GM23338 (cell line): ENCODE measurements at regions not wholly inside any gene's neighbourhood (a gene's known extent, or its start where the extent isn't known, plus 50 kb on each side); places are given as distances from the start of the nearest gene placed in this dataset.

ENCODE experiments used
- CREB1 ChIP-seq: fragments of 250-450 bp; sonication (Bioruptor Pico); IDR thresholded peaks from 2 replicates; pipeline ENCODE4 v1.5.0; 2020; ENCODE audit warnings: low read depth, mild to moderate bottlenecking, moderate library complexity
- EZH2 ChIP-seq: fragments of 200-600 bp; sonication (generic); IDR thresholded peaks from one replicate; pipeline ENCODE4 v1.8.0; 2017; ENCODE audit warnings: antibody characterized with exemption, mild to moderate bottlenecking, low read depth; ENCODE audit not compliant: unreplicated experiment
- EZH2phosphoT487 ChIP-seq: fragments of 200-600 bp; sonication (generic); IDR thresholded peaks from one replicate; pipeline ENCODE4 v1.8.1; 2018; ENCODE audit warnings: antibody characterized with exemption; ENCODE audit not compliant: unreplicated experiment
- JUNB ChIP-seq: IDR thresholded peaks from one replicate; pipeline ENCODE4 v1.6.1; 2016; ENCODE audit warnings: antibody characterized with exemption; ENCODE audit not compliant: unreplicated experiment
- NANOG ChIP-seq: IDR thresholded peaks from 2 replicates; pipeline ENCODE4 v1.6.1; 2016; ENCODE audit warnings: antibody characterized with exemption, borderline replicate concordance
- POLR2AphosphoS5 ChIP-seq: IDR thresholded peaks from 2 replicates; pipeline ENCODE4 v1.6.1; 2016; ENCODE audit warnings: antibody characterized with exemption, low read depth
- REST ChIP-seq: IDR thresholded peaks from one replicate; pipeline ENCODE4 v1.6.1; 2018; ENCODE audit warnings: antibody characterized with exemption; ENCODE audit not compliant: unreplicated experiment
- STAT1 ChIP-seq: IDR thresholded peaks from one replicate; pipeline ENCODE4 v1.6.1; 2016; ENCODE audit warnings: antibody characterized with exemption; ENCODE audit not compliant: unreplicated experiment
- ZNF331 ChIP-seq: fragments of 250-450 bp; sonication (Bioruptor Pico); IDR thresholded peaks from 2 replicates; pipeline ENCODE4 v1.5.0; 2020; ENCODE audit warnings: low read depth, mild to moderate bottlenecking, moderate library complexity
- TF ChIP-seq, protein P1 (sequence below): IDR thresholded peaks from 2 replicates; pipeline ENCODE4 v1.6.1; 2016; ENCODE audit warnings: antibody characterized with exemption
- TF ChIP-seq, protein P2 (sequence below), 2 experiments: fragments of 200-600 bp in 1 of 2; sonication (generic) in 1 of 2; conservative IDR thresholded peaks; 2 replicates each; pipeline versions ENCODE4 v1.5.1 to v1.6.1; 2016 to 2017; ENCODE audit warnings: antibody characterized with exemption in 2 of 2, low read depth in 2 of 2, mild to moderate bottlenecking in 2 of 2, moderate library complexity in 1 of 2

DNA sequence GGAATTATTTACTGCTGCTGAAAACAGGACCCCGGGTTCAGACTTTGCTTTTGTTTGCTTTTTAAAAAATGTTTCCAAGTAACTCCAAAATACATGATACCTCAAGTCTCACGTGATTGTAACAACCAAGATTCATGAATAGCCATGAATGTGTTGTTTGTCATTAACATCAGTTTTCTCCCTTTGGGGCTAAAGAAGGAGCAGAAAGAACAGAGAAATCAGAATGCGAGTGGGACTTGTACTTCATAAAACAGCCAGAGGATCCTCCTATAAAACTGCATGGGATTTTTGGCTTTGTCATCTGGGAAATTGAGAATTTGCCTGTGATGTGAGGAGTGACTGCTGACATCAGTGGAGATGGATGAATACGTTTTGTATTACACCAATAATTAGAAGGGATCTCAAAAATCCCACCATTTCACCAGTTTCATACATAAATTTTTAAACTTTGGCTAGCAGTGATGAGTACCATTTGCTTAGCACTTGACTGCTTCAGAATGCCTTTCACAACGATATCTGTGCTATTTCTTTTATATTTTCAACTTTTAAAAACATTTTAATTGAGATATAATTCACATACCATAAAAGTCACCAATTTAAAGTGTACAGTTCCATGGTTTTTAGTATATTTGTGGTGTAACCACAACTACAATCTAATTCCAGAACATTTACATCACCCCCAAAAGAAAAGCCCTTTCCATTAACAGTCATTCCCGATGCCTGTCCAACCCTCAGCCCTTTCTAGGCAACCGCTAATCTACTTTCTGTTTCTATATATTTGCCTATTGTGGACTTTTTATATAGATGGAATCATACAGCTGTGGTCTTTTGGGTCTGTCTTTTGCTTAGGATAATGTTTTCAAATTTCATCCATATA is 126.9 kb upstream of the ANKRD55 start (continued):
- no peak for TF ChIP-seq REST
- TF ChIP-seq NANOG, result no peak
- no peak for TF ChIP-seq EZH2phosphoT487
- TF ChIP-seq, protein P1, sequence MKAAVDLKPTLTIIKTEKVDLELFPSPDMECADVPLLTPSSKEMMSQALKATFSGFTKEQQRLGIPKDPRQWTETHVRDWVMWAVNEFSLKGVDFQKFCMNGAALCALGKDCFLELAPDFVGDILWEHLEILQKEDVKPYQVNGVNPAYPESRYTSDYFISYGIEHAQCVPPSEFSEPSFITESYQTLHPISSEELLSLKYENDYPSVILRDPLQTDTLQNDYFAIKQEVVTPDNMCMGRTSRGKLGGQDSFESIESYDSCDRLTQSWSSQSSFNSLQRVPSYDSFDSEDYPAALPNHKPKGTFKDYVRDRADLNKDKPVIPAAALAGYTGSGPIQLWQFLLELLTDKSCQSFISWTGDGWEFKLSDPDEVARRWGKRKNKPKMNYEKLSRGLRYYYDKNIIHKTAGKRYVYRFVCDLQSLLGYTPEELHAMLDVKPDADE, result no peak
- TF ChIP-seq JUNB, result no peak
- no peak for TF ChIP-seq EZH2
- TF ChIP-seq, protein P2, sequence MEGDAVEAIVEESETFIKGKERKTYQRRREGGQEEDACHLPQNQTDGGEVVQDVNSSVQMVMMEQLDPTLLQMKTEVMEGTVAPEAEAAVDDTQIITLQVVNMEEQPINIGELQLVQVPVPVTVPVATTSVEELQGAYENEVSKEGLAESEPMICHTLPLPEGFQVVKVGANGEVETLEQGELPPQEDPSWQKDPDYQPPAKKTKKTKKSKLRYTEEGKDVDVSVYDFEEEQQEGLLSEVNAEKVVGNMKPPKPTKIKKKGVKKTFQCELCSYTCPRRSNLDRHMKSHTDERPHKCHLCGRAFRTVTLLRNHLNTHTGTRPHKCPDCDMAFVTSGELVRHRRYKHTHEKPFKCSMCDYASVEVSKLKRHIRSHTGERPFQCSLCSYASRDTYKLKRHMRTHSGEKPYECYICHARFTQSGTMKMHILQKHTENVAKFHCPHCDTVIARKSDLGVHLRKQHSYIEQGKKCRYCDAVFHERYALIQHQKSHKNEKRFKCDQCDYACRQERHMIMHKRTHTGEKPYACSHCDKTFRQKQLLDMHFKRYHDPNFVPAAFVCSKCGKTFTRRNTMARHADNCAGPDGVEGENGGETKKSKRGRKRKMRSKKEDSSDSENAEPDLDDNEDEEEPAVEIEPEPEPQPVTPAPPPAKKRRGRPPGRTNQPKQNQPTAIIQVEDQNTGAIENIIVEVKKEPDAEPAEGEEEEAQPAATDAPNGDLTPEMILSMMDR (conservative IDR thresholded peaks at IDR 0.05; ENCODE audit: low read depth in 2 of 2), result no peak
- TF ChIP-seq ZNF331, result no peak
- no peak for TF ChIP-seq CREB1
- TF ChIP-seq STAT1, result no peak
- TF ChIP-seq POLR2AphosphoS5, result no peak
